ENCODE measurements at regions not wholly inside any gene's neighbourhood (a gene's known extent, or its start where the extent isn't known, plus 50 kb on each side); places are given as distances from the start of the nearest gene placed in this dataset.

GRCh38 chr3:20668411-20668810 is 482.4 kb upstream of the SGO1 start:
- no peak for TF ChIP-seq ATF3 (IDR thresholded peaks at IDR 0.05)
- DNase-seq (ENCODE audit: low read depth, low spot score) (no peak), ATAC-seq (no peak)
- CTCF ChIA-PET = no interaction called here
- Histone ChIP-seq H3K9ac (ENCODE audit: low read length) (no peak overlapping the region), H3K4me1 (ENCODE audit: control insufficient read depth in 1 of 2, insufficient read depth in 2 of 2, low read length in 2 of 2) (no peaks in the 10 kb centered on the region), H4K20me1 (ENCODE audit: insufficient read depth) (no peaks in the 10 kb centered on the region), H3K36me3 (ENCODE audit: control insufficient read depth in 1 of 2, insufficient read depth in 2 of 2, low read length in 2 of 2) (no peaks in the 10 kb centered on the region), H2AFZ (ENCODE audit: low read depth, low read length, poor library complexity, severe bottlenecking) (no peak overlapping the region), H3K4me3 (replicated peaks in 1 of 2; ENCODE audit: low read depth in 1 of 2, low read length in 2 of 2) (no peak overlapping the region), H3K9me2 (ENCODE audit: insufficient read depth) (no peaks in the 10 kb centered on the region), H3K4me2 (ENCODE audit: low read length) (no peak overlapping the region), H3K27me3 (ENCODE audit: insufficient read depth, low read length) (no peaks in the 10 kb centered on the region), H3K9me3 (ENCODE audit: control insufficient read depth in 1 of 2, insufficient read depth in 1 of 2, low read depth in 1 of 2, low read length in 2 of 2) (peaks cover 9 to 12% of the 10 kb centered on the region in 2 experiments; a peak in 2 of 4 replicates), H3K79me2 (ENCODE audit: insufficient read depth, low read length) (no peaks in the 10 kb centered on the region), H3K27ac (ENCODE audit: low read depth, low read length) (no peak overlapping the region)
- POLR2A ChIA-PET = no interaction called here
- no TSS peak for BruUV-seq (replicated peaks)
- intact Hi-C loops (cut with micrococcal nuclease) = no loop called here
- RAD21 ChIA-PET (ENCODE audit: low non-redundant PET in 1 of 2, low total read pairs in 2 of 2, uncharacterized antibody in 2 of 2, unreplicated experiment in 2 of 2) = no interaction called here

GRCh38 chr3:20666091-20666490 is 480.1 kb upstream of the SGO1 start:
- intact Hi-C loops (cut with micrococcal nuclease) = no loop called here
- Histone ChIP-seq H3K9me3 (ENCODE audit: control insufficient read depth in 1 of 2, insufficient read depth in 1 of 2, low read depth in 1 of 2, low read length in 2 of 2) (peaks cover 4 to 9% of the 10 kb centered on the region in 2 experiments; a peak in 2 of 4 replicates), H3K9me2 (ENCODE audit: insufficient read depth) (no peaks in the 10 kb centered on the region), H3K79me2 (ENCODE audit: insufficient read depth, low read length) (no peaks in the 10 kb centered on the region), H3K4me3 (replicated peaks in 1 of 2; ENCODE audit: low read depth in 1 of 2, low read length in 2 of 2) (no peak overlapping the region), H3K9ac (ENCODE audit: low read length) (no peak overlapping the region), H3K27ac (ENCODE audit: low read depth, low read length) (no peak overlapping the region), H3K36me3 (ENCODE audit: control insufficient read depth in 1 of 2, insufficient read depth in 2 of 2, low read length in 2 of 2) (no peaks in the 10 kb centered on the region), H3K4me1 (ENCODE audit: control insufficient read depth in 1 of 2, insufficient read depth in 2 of 2, low read length in 2 of 2) (no peaks in the 10 kb centered on the region), H2AFZ (ENCODE audit: low read depth, low read length, poor library complexity, severe bottlenecking) (no peak overlapping the region), H3K4me2 (ENCODE audit: low read length) (no peak overlapping the region), H3K27me3 (ENCODE audit: insufficient read depth, low read length) (no peaks in the 10 kb centered on the region), H4K20me1 (ENCODE audit: insufficient read depth) (no peaks in the 10 kb centered on the region)
- CTCF ChIA-PET = no interaction called here
- no TSS peak for BruUV-seq (replicated peaks)
- DNase-seq (ENCODE audit: low read depth, low spot score) = no peak
- POLR2A ChIA-PET = no interaction called here
- ATAC-seq = no peak
- RAD21 ChIA-PET (ENCODE audit: low non-redundant PET in 1 of 2, low total read pairs in 2 of 2, uncharacterized antibody in 2 of 2, unreplicated experiment in 2 of 2) = no interaction called here
- TF ChIP-seq ZNF274 (IDR thresholded peaks at IDR 0.05; ENCODE audit: low read depth, low read length) (no peak), JUND (IDR thresholded peaks at IDR 0.05) (no peak), ZFX (IDR thresholded peaks at IDR 0.05) (no peak), EGR1 (IDR thresholded peaks at IDR 0.05; ENCODE audit: low read depth) (no peak), ELF1 (IDR thresholded peaks at IDR 0.05; ENCODE audit: borderline replicate concordance, low read depth) (no peak), FOSL1 (IDR thresholded peaks at IDR 0.05; ENCODE audit: low read depth) (no peak), POLR2AphosphoS5 (IDR thresholded peaks at IDR 0.05; ENCODE audit: low read depth, low read length) (no peak), EZH2 (IDR thresholded peaks at IDR 0.05) (no peak), TCF7L2 (IDR thresholded peaks at IDR 0.05; ENCODE audit: borderline replicate concordance, extremely low read depth, insufficient read depth, insufficient read length) (no peak), YY1 (IDR thresholded peaks at IDR 0.05; ENCODE audit: extremely low read depth, insufficient replicate concordance, low read depth, low read length) (no peak), CTCF (IDR thresholded peaks at IDR 0.05 in 2 of 3, conservative IDR thresholded peaks at IDR 0.05 in 1 of 3; ENCODE audit: borderline replicate concordance in 1 of 3, insufficient read depth in 1 of 3, low read depth in 2 of 3, low read length in 2 of 3) (no peak), MAX (IDR thresholded peaks at IDR 0.05) (no peak), CEBPB (IDR thresholded peaks at IDR 0.05; ENCODE audit: low read depth) (no peak), CBX3 (IDR thresholded peaks at IDR 0.05; ENCODE audit: low read depth) (no peak), RAD21 (IDR thresholded peaks at IDR 0.05; ENCODE audit: low read depth) (no peak)
- TF ChIP-seq, protein P1, sequence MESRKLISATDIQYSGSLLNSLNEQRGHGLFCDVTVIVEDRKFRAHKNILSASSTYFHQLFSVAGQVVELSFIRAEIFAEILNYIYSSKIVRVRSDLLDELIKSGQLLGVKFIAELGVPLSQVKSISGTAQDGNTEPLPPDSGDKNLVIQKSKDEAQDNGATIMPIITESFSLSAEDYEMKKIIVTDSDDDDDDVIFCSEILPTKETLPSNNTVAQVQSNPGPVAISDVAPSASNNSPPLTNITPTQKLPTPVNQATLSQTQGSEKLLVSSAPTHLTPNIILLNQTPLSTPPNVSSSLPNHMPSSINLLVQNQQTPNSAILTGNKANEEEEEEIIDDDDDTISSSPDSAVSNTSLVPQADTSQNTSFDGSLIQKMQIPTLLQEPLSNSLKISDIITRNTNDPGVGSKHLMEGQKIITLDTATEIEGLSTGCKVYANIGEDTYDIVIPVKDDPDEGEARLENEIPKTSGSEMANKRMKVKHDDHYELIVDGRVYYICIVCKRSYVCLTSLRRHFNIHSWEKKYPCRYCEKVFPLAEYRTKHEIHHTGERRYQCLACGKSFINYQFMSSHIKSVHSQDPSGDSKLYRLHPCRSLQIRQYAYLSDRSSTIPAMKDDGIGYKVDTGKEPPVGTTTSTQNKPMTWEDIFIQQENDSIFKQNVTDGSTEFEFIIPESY (IDR thresholded peaks at IDR 0.05; ENCODE audit: extremely low read depth, insufficient replicate concordance, low read length) = no peak

Measured in HCT116 (cell line).